ENCODE measurements at regions not wholly inside any gene's neighbourhood (a gene's known extent, or its start where the extent isn't known, plus 50 kb on each side); places are given as distances from the start of the nearest gene placed in this dataset.

GRCh38 chr21:28272272-28272992 is 720.2 kb downstream of the LTN1 start:
- TF ChIP-seq, protein P1, sequence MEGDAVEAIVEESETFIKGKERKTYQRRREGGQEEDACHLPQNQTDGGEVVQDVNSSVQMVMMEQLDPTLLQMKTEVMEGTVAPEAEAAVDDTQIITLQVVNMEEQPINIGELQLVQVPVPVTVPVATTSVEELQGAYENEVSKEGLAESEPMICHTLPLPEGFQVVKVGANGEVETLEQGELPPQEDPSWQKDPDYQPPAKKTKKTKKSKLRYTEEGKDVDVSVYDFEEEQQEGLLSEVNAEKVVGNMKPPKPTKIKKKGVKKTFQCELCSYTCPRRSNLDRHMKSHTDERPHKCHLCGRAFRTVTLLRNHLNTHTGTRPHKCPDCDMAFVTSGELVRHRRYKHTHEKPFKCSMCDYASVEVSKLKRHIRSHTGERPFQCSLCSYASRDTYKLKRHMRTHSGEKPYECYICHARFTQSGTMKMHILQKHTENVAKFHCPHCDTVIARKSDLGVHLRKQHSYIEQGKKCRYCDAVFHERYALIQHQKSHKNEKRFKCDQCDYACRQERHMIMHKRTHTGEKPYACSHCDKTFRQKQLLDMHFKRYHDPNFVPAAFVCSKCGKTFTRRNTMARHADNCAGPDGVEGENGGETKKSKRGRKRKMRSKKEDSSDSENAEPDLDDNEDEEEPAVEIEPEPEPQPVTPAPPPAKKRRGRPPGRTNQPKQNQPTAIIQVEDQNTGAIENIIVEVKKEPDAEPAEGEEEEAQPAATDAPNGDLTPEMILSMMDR (IDR thresholded peaks at IDR 0.05) = no peak
- no peak for TF ChIP-seq POLR2A (IDR thresholded peaks at IDR 0.05)
